ENCODE measurements at regions not wholly inside any gene's neighbourhood (a gene's known extent, or its start where the extent isn't known, plus 50 kb on each side); places are given as distances from the start of the nearest gene placed in this dataset.

GRCh38 chr9:20135119-20135697, 346.4 kb upstream of the SLC24A2 start:
- TF ChIP-seq CTCF (IDR thresholded peaks at IDR 0.05; ENCODE audit: insufficient read depth, low read depth, low read length), result no peak
- no peak for TF ChIP-seq EZH2 (IDR thresholded peaks at IDR 0.05; ENCODE audit: insufficient read depth, low read length)

Measured in astrocyte (in vitro differentiated cells and primary cell).